ENCODE measurements at regions not wholly inside any gene's neighbourhood (a gene's known extent, or its start where the extent isn't known, plus 50 kb on each side); places are given as distances from the start of the nearest gene placed in this dataset.

GRCh38 chr6:140923048-140923447 lies 1209.7 kb upstream of the GJE1 start:
- Histone ChIP-seq H3F3A (ENCODE audit: low read depth) (no peaks in the 10 kb centered on the region), H3K4me2 (no peak overlapping the region), H2AFZ (replicated peaks) (no peak overlapping the region), H3K4me3 (no peak overlapping the region), H3K79me2 (ENCODE audit: low read depth) (no peaks in the 10 kb centered on the region), H3K27ac (no peak overlapping the region), H3K27me3 (no peaks in the 10 kb centered on the region), H3K36me3 (no peaks in the 10 kb centered on the region), H4K20me1 (ENCODE audit: low read depth) (no peaks in the 10 kb centered on the region), H3K9me3 (ENCODE audit: low read depth) (no peaks in the 10 kb centered on the region), H3K4me1 (no peaks in the 10 kb centered on the region), H3K9ac (no peak overlapping the region)
- Mint-ChIP-seq H3K9me3 (peaks cover 5% of the 10 kb centered on the region), H3K36me3 (no peaks in the 10 kb centered on the region), H3K4me3 (no peak overlapping the region), H3K27ac (no peak overlapping the region), H3K4me1 (no peaks in the 10 kb centered on the region), H3K27me3 (ENCODE audit: insufficient read depth, low read depth) (peaks cover 3% of the 10 kb centered on the region)
- no peak for TF ChIP-seq CTCF (IDR thresholded peaks at IDR 0.05)
- TF ChIP-seq EZH2 (IDR thresholded peaks at IDR 0.05), result no peak
- no peak for TF ChIP-seq EZH2phosphoT487 (IDR thresholded peaks at IDR 0.05)
- DNase-seq (ENCODE audit: low spot score), result no peak

GRCh38 chr6:140921366-140922226 lies 1211.1 kb upstream of the GJE1 start:
- no peak overlapping the region for H3K27ac Mint-ChIP-seq
- H3K9me3 ChIP-seq (ENCODE audit: low read depth), result no peaks in the 10 kb centered on the region
- peak; percentile 58 for DNase-seq (ENCODE audit: low spot score)

GRCh38 chr6:140917911-140918310 lies 1214.8 kb upstream of the GJE1 start:
- Histone ChIP-seq H3K27ac (no peak overlapping the region), H3K27me3 (no peaks in the 10 kb centered on the region), H3K9ac (no peak overlapping the region), H4K20me1 (ENCODE audit: low read depth) (no peaks in the 10 kb centered on the region), H3K4me3 (no peak overlapping the region), H3K36me3 (no peaks in the 10 kb centered on the region), H3K4me1 (no peaks in the 10 kb centered on the region), H3K9me3 (ENCODE audit: low read depth) (no peaks in the 10 kb centered on the region), H3F3A (ENCODE audit: low read depth) (no peaks in the 10 kb centered on the region), H3K4me2 (no peak overlapping the region), H3K79me2 (ENCODE audit: low read depth) (no peaks in the 10 kb centered on the region), H2AFZ (replicated peaks) (no peak overlapping the region)
- H3K27ac Mint-ChIP-seq, result no peak overlapping the region
- H3K4me3 Mint-ChIP-seq, result no peak overlapping the region
- DNase-seq (ENCODE audit: low spot score), result no peak
- peaks cover 2% of the 10 kb centered on the region for H3K4me1 Mint-ChIP-seq
- no peaks in the 10 kb centered on the region for H3K27me3 Mint-ChIP-seq (ENCODE audit: insufficient read depth, low read depth)
- TF ChIP-seq EZH2 (IDR thresholded peaks at IDR 0.05), result no peak
- no peak for TF ChIP-seq EZH2phosphoT487 (IDR thresholded peaks at IDR 0.05)
- TF ChIP-seq CTCF (IDR thresholded peaks at IDR 0.05), result no peak
- no peaks in the 10 kb centered on the region for H3K36me3 Mint-ChIP-seq
- H3K9me3 Mint-ChIP-seq, result peaks cover 2% of the 10 kb centered on the region

More at GRCh38 chr6:140921366-140922226, 1211.1 kb upstream of the GJE1 start:
- Histone ChIP-seq H3K4me2 (no peak overlapping the region), H3K27ac (no peak overlapping the region), H3K27me3 (no peaks in the 10 kb centered on the region), H3K36me3 (no peaks in the 10 kb centered on the region), H3K9ac (no peak overlapping the region), H3K79me2 (ENCODE audit: low read depth) (no peaks in the 10 kb centered on the region), H3K4me3 (no peak overlapping the region), H3K4me1 (no peaks in the 10 kb centered on the region), H3F3A (ENCODE audit: low read depth) (no peaks in the 10 kb centered on the region), H2AFZ (replicated peaks) (peak overlapping the region; percentile 63), H4K20me1 (ENCODE audit: low read depth) (no peaks in the 10 kb centered on the region)
- no peaks in the 10 kb centered on the region for H3K4me1 Mint-ChIP-seq
- H3K36me3 Mint-ChIP-seq, result no peaks in the 10 kb centered on the region
- TF ChIP-seq EZH2phosphoT487 (IDR thresholded peaks at IDR 0.05), result no peak
- TF ChIP-seq EZH2 (IDR thresholded peaks at IDR 0.05), result no peak
- peak; percentile 78 for TF ChIP-seq CTCF (IDR thresholded peaks at IDR 0.05)
- H3K9me3 Mint-ChIP-seq, result peaks cover 2% of the 10 kb centered on the region
- H3K4me3 Mint-ChIP-seq, result no peak overlapping the region
- peaks cover 3% of the 10 kb centered on the region for H3K27me3 Mint-ChIP-seq (ENCODE audit: insufficient read depth, low read depth)
